PC-9 (cell line): ENCODE measurements at regions not wholly inside any gene's neighbourhood (a gene's known extent, or its start where the extent isn't known, plus 50 kb on each side); places are given as distances from the start of the nearest gene placed in this dataset.

Experiments used
- BruUV-seq: library from RNA; stranded (reverse); fragments of 400-500 nt; replicated peaks from 2 replicates; lab custom pipeline; 2021; lab: Mats Ljungman, UMichigan
- CTCF ChIA-PET: fragments of 300-600 bp; sonication (Branson Sonifier 250); formaldehyde crosslinking; loops from one replicate; lab custom pipeline; 2022; ENCODE audit warnings: antibody characterized with exemption; lab: Charles Lee
- POLR2A ChIA-PET: fragments of 300-600 bp; sonication (Branson Sonifier 250); formaldehyde crosslinking; loops from one replicate; lab custom pipeline; 2022; ENCODE audit warnings: antibody characterized with exemption; ENCODE audit not compliant: unreplicated experiment; lab: Charles Lee
- DNase-seq, 2 experiments: peaks; one replicate each; pipeline versions ENCODE4 v3.0.0 to v3.0.0-alpha.2; 2015 to 2022; ENCODE audit warnings: mixed read lengths in 1 of 2
- H2AFZ ChIP-seq: fragments of 200-600 bp; sonication (generic); 2 replicates; pipeline ENCODE4 v1.8.1; 2017; ENCODE audit warnings: antibody characterized with exemption
- H3F3A ChIP-seq: fragments of 200-600 bp; sonication (generic); 2 replicates; pipeline ENCODE4 v1.8.1; 2017; ENCODE audit warnings: antibody characterized with exemption, mild to moderate bottlenecking, low read depth; ENCODE audit not compliant: insufficient read depth
- H3K27ac ChIP-seq: fragments of 200-600 bp; sonication (generic); 2 replicates; pipeline ENCODE4 v1.6.1; 2016; ENCODE audit warnings: mixed run types
- H3K27me3 ChIP-seq: fragments of 200-600 bp; sonication (generic); 2 replicates; pipeline ENCODE4 v1.6.1; 2016; ENCODE audit warnings: low read depth, mixed run types; ENCODE audit not compliant: insufficient read depth
- H3K36me3 ChIP-seq: fragments of 200-600 bp; sonication (generic); 2 replicates; pipeline ENCODE4 v1.6.1; 2016; ENCODE audit warnings: low read depth, mixed run types
- H3K4me1 ChIP-seq: fragments of 200-600 bp; sonication (generic); replicated peaks from 2 replicates; pipeline ENCODE4 v1.6.1; 2016; ENCODE audit warnings: mixed run types; ENCODE audit not compliant: insufficient read depth
- H3K4me2 ChIP-seq: fragments of 200-600 bp; sonication (generic); 2 replicates; pipeline ENCODE4 v1.6.1; 2017; ENCODE audit warnings: mixed run types
- H3K4me3 ChIP-seq: fragments of 200-600 bp; sonication (generic); 2 replicates; pipeline ENCODE4 v1.6.1; 2016; ENCODE audit warnings: mixed run types
- H3K79me2 ChIP-seq: fragments of 200-600 bp; sonication (generic); 2 replicates; pipeline ENCODE4 v1.6.1; 2017; ENCODE audit warnings: low read depth, mixed run types
- H3K9me2 ChIP-seq: fragments of 200-600 bp; sonication (generic); 2 replicates; pipeline ENCODE4 v1.8.1; 2017; ENCODE audit warnings: mild to moderate bottlenecking; ENCODE audit not compliant: insufficient read depth
- H3K9me3 ChIP-seq: fragments of 200-600 bp; sonication (generic); 2 replicates; pipeline ENCODE4 v1.8.1; 2016; ENCODE audit warnings: low read depth; ENCODE audit not compliant: insufficient read depth
- H4K20me1 ChIP-seq: fragments of 200-600 bp; sonication (generic); 2 replicates; pipeline ENCODE4 v1.8.1; 2017; ENCODE audit not compliant: insufficient read depth
- CTCF ChIP-seq: fragments of 200-600 bp; sonication (generic); conservative IDR thresholded peaks from 2 replicates; pipeline ENCODE4 v1.6.1; 2017; ENCODE audit warnings: mixed run types, antibody characterized with exemption, mild to moderate bottlenecking, moderate library complexity
- EZH2 ChIP-seq: fragments of 200-600 bp; sonication (generic); IDR thresholded peaks from 2 replicates; pipeline ENCODE4 v1.8.0; 2017; ENCODE audit warnings: antibody characterized with exemption, low read depth
- intact Hi-C: fragments of 100-400 bp; cut with micrococcal nuclease; formaldehyde crosslinking; loops from one replicate; pipeline ENCODE4 v1.10.0; 2022; ENCODE audit not compliant: unreplicated experiment

GRCh38 chr2:47666332-47666731 is 95.5 kb upstream of the KCNK12 start:
- H2AFZ ChIP-seq: no peak overlapping the region
- H4K20me1 ChIP-seq: no peaks in the 10 kb centered on the region
- no peaks in the 10 kb centered on the region for H3K9me3 ChIP-seq
- H3K79me2 ChIP-seq: no peaks in the 10 kb centered on the region
- H3K27ac ChIP-seq: no peak overlapping the region
- no peak for TF ChIP-seq EZH2
- no peak for TF ChIP-seq CTCF
- H3K4me3 ChIP-seq: no peak overlapping the region
- H3K36me3 ChIP-seq: no peaks in the 10 kb centered on the region
- CTCF ChIA-PET: interaction anchor here (0.6 kb wide), 1 partner anchor 10 kb away, joined by 3 read pairs; no protein-coding TSS in a partner anchor
- H3F3A ChIP-seq: no peaks in the 10 kb centered on the region
- intact Hi-C loops: no loop called here
- H3K27me3 ChIP-seq: no peaks in the 10 kb centered on the region
- no peaks in the 10 kb centered on the region for H3K4me1 ChIP-seq
- H3K9me2 ChIP-seq: no peaks in the 10 kb centered on the region
- H3K4me2 ChIP-seq: no peak overlapping the region
- no peak for DNase-seq
- BruUV-seq: no TSS peak
- POLR2A ChIA-PET: no interaction called here

GRCh38 chr2:47664817-47665216 is 94.0 kb upstream of the KCNK12 start:
- Histone ChIP-seq H3K36me3 (no peaks in the 10 kb centered on the region), H2AFZ (no peak overlapping the region), H3K4me3 (no peak overlapping the region), H3F3A (0 out of 2 replicates have a peak, but pooled peaks cover 3% of the 10 kb centered on the region), H3K79me2 (no peaks in the 10 kb centered on the region), H3K4me1 (no peaks in the 10 kb centered on the region), H3K9me3 (no peaks in the 10 kb centered on the region), H4K20me1 (no peaks in the 10 kb centered on the region), H3K4me2 (no peak overlapping the region), H3K27ac (no peak overlapping the region), H3K27me3 (no peaks in the 10 kb centered on the region), H3K9me2 (no peaks in the 10 kb centered on the region)
- no TSS peak for BruUV-seq
- intact Hi-C loops: no loop called here
- ChIA-PET POLR2A (no interaction called here), CTCF (no interaction called here)
- TF ChIP-seq EZH2 (no peak), CTCF (peak; percentile 59)
- no peak for DNase-seq

GRCh38 chr2:47662552-47662951 is 91.8 kb upstream of the KCNK12 start:
- Histone ChIP-seq H4K20me1 (no peaks in the 10 kb centered on the region), H3F3A (0 out of 2 replicates have a peak, but pooled peaks cover 3% of the 10 kb centered on the region), H3K27ac (no peak overlapping the region), H3K4me3 (no peak overlapping the region), H3K79me2 (no peaks in the 10 kb centered on the region), H3K9me2 (no peaks in the 10 kb centered on the region), H3K36me3 (no peaks in the 10 kb centered on the region), H3K4me1 (peaks cover under 1% of the 10 kb centered on the region; the same call in 1 of the 2 replicates), H3K27me3 (no peaks in the 10 kb centered on the region), H2AFZ (no peak overlapping the region), H3K9me3 (no peaks in the 10 kb centered on the region), H3K4me2 (no peak overlapping the region)
- no TSS peak for BruUV-seq
- DNase-seq: no peak
- ChIA-PET POLR2A (no interaction called here), CTCF (no interaction called here)
- TF ChIP-seq EZH2 (no peak), CTCF (no peak)
- intact Hi-C loops: no loop called here
